Mesenchymal stem cell (in vitro differentiated cells and primary cell): ENCODE measurements at regions not wholly inside any gene's neighbourhood (a gene's known extent, or its start where the extent isn't known, plus 50 kb on each side); places are given as distances from the start of the nearest gene placed in this dataset.
A peak's percentile ranks its signal among the peaks of the same experiment; 100 is the strongest.
"Not testable (repeated sequence)": the region's sequence is repeated elsewhere in the genome, so short reads cannot be mapped to it uniquely, and the experiment has no call there.

Experiments used
- DNase-seq: peaks from one replicate; pipeline ENCODE4 v3.0.0-alpha.2; 2013
- H2AFZ ChIP-seq: one replicate; pipeline ENCODE4 v1.6.1; 2013; ENCODE audit warnings: low read depth, mild to moderate bottlenecking, control low read depth, inconsistent platforms, low read length, moderate library complexity
- H2AK5ac ChIP-seq: 2 replicates; pipeline ENCODE4 v1.6.1; 2013; ENCODE audit warnings: low read length, moderate library complexity, mild to moderate bottlenecking, inconsistent platforms; ENCODE audit not compliant: severe bottlenecking
- H2BK120ac ChIP-seq: one replicate; pipeline ENCODE4 v1.6.1; 2013; ENCODE audit warnings: low read depth, mild to moderate bottlenecking, inconsistent platforms, low read length, moderate library complexity
- H2BK12ac ChIP-seq, 2 experiments: one replicate each; pipeline ENCODE4 v1.6.1; 2013; ENCODE audit warnings: inconsistent platforms in 2 of 2, low read length in 2 of 2, mild to moderate bottlenecking in 2 of 2, moderate library complexity in 2 of 2, control low read depth in 1 of 2
- H2BK15ac ChIP-seq: one replicate; pipeline ENCODE4 v1.6.1; 2013; ENCODE audit warnings: mild to moderate bottlenecking, low read depth, inconsistent platforms; ENCODE audit not compliant: poor library complexity, severe bottlenecking
- H2BK5ac ChIP-seq: 2 replicates; pipeline ENCODE4 v1.6.1; 2013; ENCODE audit warnings: low read depth, mild to moderate bottlenecking, low read length, control low read depth, inconsistent platforms; ENCODE audit not compliant: poor library complexity, severe bottlenecking
- H3K14ac ChIP-seq, 2 experiments: one replicate each; pipeline ENCODE4 v1.6.1; 2013; ENCODE audit warnings: inconsistent platforms in 2 of 2, low read length in 2 of 2, control low read depth in 1 of 2, mild to moderate bottlenecking in 1 of 2, moderate library complexity in 1 of 2
- H3K18ac ChIP-seq, 2 experiments: one replicate each; pipeline ENCODE4 v1.6.1; 2013; ENCODE audit warnings: inconsistent platforms in 2 of 2, low read length in 2 of 2, control low read depth in 1 of 2, low read depth in 1 of 2, mild to moderate bottlenecking in 1 of 2
- H3K23ac ChIP-seq, 2 experiments: one replicate each; pipeline ENCODE4 v1.6.1; 2013; ENCODE audit warnings: inconsistent platforms in 2 of 2, low read length in 2 of 2, mild to moderate bottlenecking in 2 of 2, moderate library complexity in 2 of 2, control low read depth in 1 of 2
- H3K27ac ChIP-seq: 2 replicates; pipeline ENCODE4 v1.5.1; 2013; ENCODE audit warnings: mild to moderate bottlenecking, moderate library complexity, low read length, control low read depth, inconsistent platforms; ENCODE audit not compliant: poor library complexity, severe bottlenecking
- H3K27me3 ChIP-seq, 2 experiments: 2 replicates each; pipeline versions ENCODE4 v1.6.1 to v1.7.0; 2013; ENCODE audit warnings: low read length in 2 of 2, mild to moderate bottlenecking in 2 of 2, moderate library complexity in 2 of 2, control low read depth in 1 of 2, inconsistent platforms in 1 of 2; ENCODE audit not compliant: control insufficient read depth in 1 of 2, insufficient read depth in 1 of 2
- H3K36me3 ChIP-seq, 2 experiments: 2 replicates each; pipeline versions ENCODE4 v1.6.1 to v1.7.0; 2013; ENCODE audit warnings: low read length in 2 of 2, control low read depth in 1 of 2, inconsistent platforms in 1 of 2, low read depth in 1 of 2, mild to moderate bottlenecking in 1 of 2; ENCODE audit not compliant: insufficient read depth in 2 of 2, control insufficient read depth in 1 of 2
- H3K4ac ChIP-seq, 2 experiments: one replicate each; pipeline ENCODE4 v1.6.1; 2013; ENCODE audit warnings: inconsistent platforms in 2 of 2, low read length in 2 of 2, mild to moderate bottlenecking in 2 of 2, moderate library complexity in 2 of 2, control low read depth in 1 of 2, low read depth in 1 of 2
- H3K4me1 ChIP-seq: 2 replicates; pipeline ENCODE4 v1.6.1; 2013; ENCODE audit warnings: low read depth, low read length, control low read depth; ENCODE audit not compliant: control insufficient read depth, insufficient read depth
- H3K4me2 ChIP-seq: 2 replicates; pipeline ENCODE4 v1.6.1; 2013; ENCODE audit warnings: low read length, mild to moderate bottlenecking, inconsistent platforms; ENCODE audit not compliant: poor library complexity, severe bottlenecking
- H3K4me3 ChIP-seq, 2 experiments: 2 replicates each; pipeline versions ENCODE4 v1.5.1 to v1.7.0; 2013; ENCODE audit warnings: low read length in 2 of 2, mild to moderate bottlenecking in 2 of 2, control low read depth in 1 of 2, low read depth in 1 of 2; ENCODE audit not compliant: insufficient read depth in 1 of 2
- H3K79me1 ChIP-seq: replicated peaks from 2 replicates; pipeline ENCODE4 v1.6.1; 2013; ENCODE audit warnings: mild to moderate bottlenecking, control low read depth, low read length, inconsistent platforms; ENCODE audit not compliant: poor library complexity, severe bottlenecking
- H3K9ac ChIP-seq: 2 replicates; pipeline ENCODE4 v1.7.0; 2013; ENCODE audit warnings: mild to moderate bottlenecking, low read length, moderate library complexity
- H3K9me3 ChIP-seq: 2 replicates; pipeline ENCODE4 v1.7.0; 2013; ENCODE audit warnings: mild to moderate bottlenecking, low read length; ENCODE audit not compliant: control insufficient read depth
- H4K8ac ChIP-seq: one replicate; pipeline ENCODE4 v1.6.1; 2013; ENCODE audit warnings: inconsistent platforms, mild to moderate bottlenecking, low read length, moderate library complexity
- H4K91ac ChIP-seq: one replicate; pipeline ENCODE4 v1.6.1; 2013; ENCODE audit warnings: mild to moderate bottlenecking, low read length, inconsistent platforms
- WGBS: methylation state at CpG from one replicate; pipeline ENCODE4 v1.1.7; 2013; ENCODE audit warnings: mixed read lengths; 5-methylcytosine and 5-hydroxymethylcytosine counted together

GRCh38 chr5:106430733-106431132 is 1240.0 kb downstream of the EFNA5 start:
- not testable (repeated sequence) for H3K18ac ChIP-seq, DNase-seq, H3K23ac ChIP-seq, H2BK5ac ChIP-seq, H3K4me2 ChIP-seq, H2BK15ac ChIP-seq, H3K27ac ChIP-seq, H4K91ac ChIP-seq, H3K14ac ChIP-seq, H3K36me3 ChIP-seq, H2AFZ ChIP-seq, H2BK120ac ChIP-seq, H2AK5ac ChIP-seq, H2BK12ac ChIP-seq, H3K4me1 ChIP-seq, H3K4ac ChIP-seq, H3K79me1 ChIP-seq, H4K8ac ChIP-seq, H3K9ac ChIP-seq, H3K9me3 ChIP-seq, H3K27me3 ChIP-seq, H3K4me3 ChIP-seq
- 93% methylated on average over 9 of the region's 11 CpGs for WGBS

GRCh38 chr5:106423109-106423897 is 1247.4 kb downstream of the EFNA5 start:
- H4K8ac ChIP-seq = no peak overlapping the region
- 87% methylated on average over 8 of the region's 8 CpGs for WGBS

DNA sequence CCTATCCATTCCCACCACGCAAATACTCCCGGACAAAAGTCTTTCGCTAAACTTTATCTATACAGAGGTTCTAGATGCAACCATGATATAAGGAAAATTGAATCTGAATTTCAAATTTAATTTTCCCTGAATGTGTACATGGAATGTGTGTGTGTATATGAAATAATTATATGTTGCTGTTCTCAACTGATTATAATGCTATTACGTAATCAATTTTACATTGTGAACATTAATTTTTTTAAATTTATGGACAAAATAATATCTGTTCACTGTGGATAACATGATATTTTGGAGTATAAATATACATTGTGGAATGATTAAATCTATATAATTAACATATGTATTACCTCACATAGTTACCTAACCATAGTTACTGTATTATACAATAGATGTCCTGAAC is 1250.6 kb downstream of the EFNA5 start:
- no peak overlapping the region for H3K4me3 ChIP-seq
- no CpG with 5 or more reads among the region's 4 CpGs for WGBS
- no peaks in the 10 kb centered on the region for H3K36me3 ChIP-seq
- no peak overlapping the region for H2BK5ac ChIP-seq
- no peak overlapping the region for H2BK120ac ChIP-seq
- H3K23ac ChIP-seq = no peak overlapping the region
- H3K9ac ChIP-seq = no peak overlapping the region
- no peaks in the 10 kb centered on the region for H3K27me3 ChIP-seq
- H2AFZ ChIP-seq = no peak overlapping the region
- no peak overlapping the region for H4K91ac ChIP-seq
- H3K4me2 ChIP-seq = no peak overlapping the region
- H3K4me1 ChIP-seq = peaks cover 6% of the 10 kb centered on the region
- no peak overlapping the region for H2BK15ac ChIP-seq
- H3K9me3 ChIP-seq = no peaks in the 10 kb centered on the region
- H3K18ac ChIP-seq = no peak overlapping the region
- no peak overlapping the region for H3K4ac ChIP-seq
- H2BK12ac ChIP-seq = no peak overlapping the region
- H3K14ac ChIP-seq = no peak overlapping the region
- no peak overlapping the region for H3K27ac ChIP-seq
- H2AK5ac ChIP-seq = no peak overlapping the region
- DNase-seq = no peak
- no peaks in the 10 kb centered on the region for H3K79me1 ChIP-seq
- no peak overlapping the region for H4K8ac ChIP-seq

More at GRCh38 chr5:106423109-106423897, 1247.4 kb downstream of the EFNA5 start:
- Histone ChIP-seq H3K9me3 (no peaks in the 10 kb centered on the region), H3K4me3 (no peak overlapping the region), H2BK15ac (no peak overlapping the region), H3K9ac (no peak overlapping the region), H3K14ac (no peak overlapping the region), H2AK5ac (no peak overlapping the region), H2BK5ac (no peak overlapping the region), H4K91ac (peak overlapping the region; percentile 35), H3K4me2 (no peak overlapping the region), H2AFZ (no peak overlapping the region), H3K36me3 (no peaks in the 10 kb centered on the region), H2BK12ac (peak overlapping the region in 1 of 2 experiments; percentile 28), H3K27me3 (no peaks in the 10 kb centered on the region), H3K27ac (no peak overlapping the region), H3K4me1 (peaks cover 4% of the 10 kb centered on the region), H3K23ac (no peak overlapping the region), H3K18ac (peak overlapping the region in 1 of 2 experiments; percentile 21), H3K79me1 (no peaks in the 10 kb centered on the region), H2BK120ac (no peak overlapping the region), H3K4ac (no peak overlapping the region)
- no peak for DNase-seq

DNA sequence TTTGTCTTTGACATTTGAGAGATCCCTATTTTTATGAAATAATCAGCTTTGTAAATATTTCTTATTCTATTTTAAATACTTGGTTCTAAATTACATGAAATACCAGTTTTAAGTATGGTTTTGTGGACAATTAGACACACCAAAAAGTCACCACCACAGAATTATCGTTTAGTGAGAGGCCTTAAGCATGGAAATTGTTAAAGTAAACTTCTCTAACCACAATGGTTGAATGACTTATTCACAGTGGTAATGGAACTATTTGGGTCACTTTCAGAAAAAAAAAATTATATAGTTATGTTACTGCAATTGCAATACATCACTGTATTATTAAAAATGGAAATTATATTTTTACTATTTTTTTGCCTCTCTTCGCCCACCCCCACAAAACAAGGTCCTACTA is 1252.5 kb downstream of the EFNA5 start:
- no peak overlapping the region for H2BK120ac ChIP-seq
- no CpG with 5 or more reads among the region's 2 CpGs for WGBS
- no peak overlapping the region for H3K9ac ChIP-seq
- no peak overlapping the region for H3K4ac ChIP-seq
- no peak overlapping the region for H3K4me2 ChIP-seq
- no peak overlapping the region for H3K4me3 ChIP-seq
- no peaks in the 10 kb centered on the region for H3K36me3 ChIP-seq
- H2AFZ ChIP-seq = no peak overlapping the region
- H3K27me3 ChIP-seq = no peaks in the 10 kb centered on the region
- no peak overlapping the region for H2BK15ac ChIP-seq
- H2BK5ac ChIP-seq = no peak overlapping the region
- H3K18ac ChIP-seq = no peak overlapping the region
- no peak overlapping the region for H4K91ac ChIP-seq
- no peak overlapping the region for H3K14ac ChIP-seq
- no peak overlapping the region for H4K8ac ChIP-seq
- no peak overlapping the region for H2BK12ac ChIP-seq
- no peak overlapping the region for H3K27ac ChIP-seq
- H3K9me3 ChIP-seq = no peaks in the 10 kb centered on the region
- DNase-seq = peak; percentile 18
- H2AK5ac ChIP-seq = no peak overlapping the region
- no peaks in the 10 kb centered on the region for H3K79me1 ChIP-seq
- peaks cover 2% of the 10 kb centered on the region for H3K4me1 ChIP-seq
- H3K23ac ChIP-seq = no peak overlapping the region
